A549 (cell line): ENCODE measurements at regions not wholly inside any gene's neighbourhood (a gene's known extent, or its start where the extent isn't known, plus 50 kb on each side); places are given as distances from the start of the nearest gene placed in this dataset.

Experiments used
- CEBPB ChIP-seq, 2 experiments: fragments of >200 bp in 1 of 2; sonication (Bioruptor Twin) in 1 of 2; formaldehyde crosslinking in 1 of 2; IDR thresholded peaks; 2 replicates each; pipeline ENCODE4 v1.6.1; 2012 to 2016
- CHD2 ChIP-seq: fragments of 150-350 bp; IDR thresholded peaks from 2 replicates; pipeline ENCODE4 v1.6.1; 2014; ENCODE audit warnings: low read length; ENCODE audit not compliant: partially characterized antibody
- EP300 ChIP-seq, 2 experiments: fragments of >200 bp; sonication (Bioruptor Twin); formaldehyde crosslinking; IDR thresholded peaks; 2 replicates in 1 of 2; 3 replicates in 1 of 2; pipeline ENCODE4 v1.6.1; 2016 to 2017
- FOSL2 ChIP-seq, 2 experiments: fragments of 450-650 bp in 1 of 2; fragments of >200 bp in 1 of 2; sonication (Bioruptor Twin) in 1 of 2; formaldehyde crosslinking; IDR thresholded peaks; 2 replicates each; pipeline versions ENCODE4 v1.5.0 to v1.6.1; 2016 to 2020; ENCODE audit warnings: mild to moderate bottlenecking in 1 of 2, moderate library complexity in 1 of 2
- GATA3 ChIP-seq: IDR thresholded peaks from 2 replicates; pipeline ENCODE4 v1.6.1; 2012; ENCODE audit warnings: borderline replicate concordance
- HDAC2 ChIP-seq: fragments of 200-600 bp; sonication (generic); IDR thresholded peaks from 2 replicates; pipeline ENCODE4 v1.6.1; 2016
- HOXA7 ChIP-seq: fragments of 250-450 bp; sonication (Bioruptor Pico); IDR thresholded peaks from 2 replicates; pipeline ENCODE4 v1.5.0; 2020; ENCODE audit warnings: mild to moderate bottlenecking, moderate library complexity
- KDM5A ChIP-seq: fragments of 200-600 bp; sonication (generic); IDR thresholded peaks from 2 replicates; pipeline ENCODE4 v1.6.1; 2016; ENCODE audit warnings: antibody characterized with exemption, mild to moderate bottlenecking
- MAFK ChIP-seq: fragments of 450-650 bp; IDR thresholded peaks from 2 replicates; pipeline ENCODE4 v1.6.1; 2014; ENCODE audit not compliant: partially characterized antibody
- NFE2L2 ChIP-seq: fragments of 150-350 bp; conservative IDR thresholded peaks from 2 replicates; pipeline ENCODE4 v1.6.1; 2014; ENCODE audit warnings: low read length
- ZFP36 ChIP-seq: fragments of 450-650 bp; IDR thresholded peaks from 2 replicates; pipeline ENCODE4 v1.6.1; 2014; ENCODE audit warnings: borderline replicate concordance; ENCODE audit not compliant: partially characterized antibody
- TF ChIP-seq, protein P1 (sequence below): fragments of >200 bp; sonication (Bioruptor Twin); formaldehyde crosslinking; IDR thresholded peaks from 3 replicates; pipeline ENCODE4 v1.5.1; 2016
- TF ChIP-seq, protein P2 (sequence below): IDR thresholded peaks from 2 replicates; pipeline ENCODE4 v1.6.1; 2012; ENCODE audit warnings: low read depth, borderline replicate concordance
- TF ChIP-seq, protein P3 (sequence below): IDR thresholded peaks from 2 replicates; pipeline ENCODE4 v1.6.1; 2012

DNA sequence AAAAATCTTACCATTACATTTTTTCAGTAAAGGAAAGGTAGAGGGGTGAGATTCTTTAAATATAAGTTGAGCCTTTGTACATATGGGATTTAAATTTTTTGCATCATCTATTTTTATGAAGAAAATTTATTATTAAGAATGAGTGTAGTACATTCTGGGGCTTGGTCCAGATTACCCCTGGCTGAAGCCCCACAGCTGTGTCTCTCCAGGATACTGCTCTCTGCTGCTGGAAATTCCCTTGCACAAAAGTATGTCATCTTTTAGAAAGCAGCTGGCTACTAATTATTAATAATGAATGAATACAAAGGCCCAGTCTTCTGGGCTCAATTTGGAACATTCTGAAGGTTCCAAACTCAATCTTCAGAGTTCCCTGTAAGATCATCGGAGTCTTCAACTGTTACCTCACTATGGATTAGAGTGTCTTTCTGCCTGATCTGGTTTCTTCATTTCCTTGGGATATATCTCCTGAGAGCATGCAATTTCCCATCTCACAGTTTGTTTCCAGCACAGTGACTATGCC lies 428.6 kb upstream of the BRINP3 start:
- no peak for TF ChIP-seq GATA3
- no peak for TF ChIP-seq KDM5A
- TF ChIP-seq, protein P1, sequence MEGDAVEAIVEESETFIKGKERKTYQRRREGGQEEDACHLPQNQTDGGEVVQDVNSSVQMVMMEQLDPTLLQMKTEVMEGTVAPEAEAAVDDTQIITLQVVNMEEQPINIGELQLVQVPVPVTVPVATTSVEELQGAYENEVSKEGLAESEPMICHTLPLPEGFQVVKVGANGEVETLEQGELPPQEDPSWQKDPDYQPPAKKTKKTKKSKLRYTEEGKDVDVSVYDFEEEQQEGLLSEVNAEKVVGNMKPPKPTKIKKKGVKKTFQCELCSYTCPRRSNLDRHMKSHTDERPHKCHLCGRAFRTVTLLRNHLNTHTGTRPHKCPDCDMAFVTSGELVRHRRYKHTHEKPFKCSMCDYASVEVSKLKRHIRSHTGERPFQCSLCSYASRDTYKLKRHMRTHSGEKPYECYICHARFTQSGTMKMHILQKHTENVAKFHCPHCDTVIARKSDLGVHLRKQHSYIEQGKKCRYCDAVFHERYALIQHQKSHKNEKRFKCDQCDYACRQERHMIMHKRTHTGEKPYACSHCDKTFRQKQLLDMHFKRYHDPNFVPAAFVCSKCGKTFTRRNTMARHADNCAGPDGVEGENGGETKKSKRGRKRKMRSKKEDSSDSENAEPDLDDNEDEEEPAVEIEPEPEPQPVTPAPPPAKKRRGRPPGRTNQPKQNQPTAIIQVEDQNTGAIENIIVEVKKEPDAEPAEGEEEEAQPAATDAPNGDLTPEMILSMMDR = no peak
- TF ChIP-seq NFE2L2 = no peak
- no peak for TF ChIP-seq EP300 (IDR thresholded peaks at IDR 0.05)
- TF ChIP-seq HDAC2 = no peak
- no peak for TF ChIP-seq CHD2
- TF ChIP-seq HOXA7 (CRISPR knock-in tag) = no peak
- no peak for TF ChIP-seq MAFK
- TF ChIP-seq CEBPB (IDR thresholded peaks at IDR 0.05) = no peak
- TF ChIP-seq, protein P2, sequence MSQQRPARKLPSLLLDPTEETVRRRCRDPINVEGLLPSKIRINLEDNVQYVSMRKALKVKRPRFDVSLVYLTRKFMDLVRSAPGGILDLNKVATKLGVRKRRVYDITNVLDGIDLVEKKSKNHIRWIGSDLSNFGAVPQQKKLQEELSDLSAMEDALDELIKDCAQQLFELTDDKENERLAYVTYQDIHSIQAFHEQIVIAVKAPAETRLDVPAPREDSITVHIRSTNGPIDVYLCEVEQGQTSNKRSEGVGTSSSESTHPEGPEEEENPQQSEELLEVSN = no peak
- no peak for TF ChIP-seq FOSL2 (IDR thresholded peaks at IDR 0.05)
- TF ChIP-seq FOSL2 (CRISPR knock-in tag; IDR thresholded peaks at IDR 0.05) = no peak
- no peak for TF ChIP-seq ZFP36
- TF ChIP-seq, protein P3, sequence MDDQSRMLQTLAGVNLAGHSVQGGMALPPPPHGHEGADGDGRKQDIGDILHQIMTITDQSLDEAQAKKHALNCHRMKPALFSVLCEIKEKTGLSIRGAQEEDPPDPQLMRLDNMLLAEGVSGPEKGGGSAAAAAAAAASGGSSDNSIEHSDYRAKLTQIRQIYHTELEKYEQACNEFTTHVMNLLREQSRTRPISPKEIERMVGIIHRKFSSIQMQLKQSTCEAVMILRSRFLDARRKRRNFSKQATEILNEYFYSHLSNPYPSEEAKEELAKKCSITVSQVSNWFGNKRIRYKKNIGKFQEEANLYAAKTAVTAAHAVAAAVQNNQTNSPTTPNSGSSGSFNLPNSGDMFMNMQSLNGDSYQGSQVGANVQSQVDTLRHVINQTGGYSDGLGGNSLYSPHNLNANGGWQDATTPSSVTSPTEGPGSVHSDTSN = no peak
